NCI-H1930 (cell line): ENCODE measurements at regions not wholly inside any gene's neighbourhood (a gene's known extent, or its start where the extent isn't known, plus 50 kb on each side); places are given as distances from the start of the nearest gene placed in this dataset.

Experiments
- DNase-seq, 2 experiments: peaks; one replicate each; lab custom pipeline; 2025; lab: John Stamatoyannopoulos, UW

GRCh38 chr9:79945495-79945894 lies 373.7 kb downstream of the TLE4 start:
- DNase-seq: no peak

GRCh38 chr9:79945016-79945415 lies 373.3 kb downstream of the TLE4 start:
- no peak for DNase-seq

GRCh38 chr9:79940919-79941318 lies 369.2 kb downstream of the TLE4 start:
- DNase-seq: no peak

GRCh38 chr9:79939819-79940218 lies 368.1 kb downstream of the TLE4 start:
- no peak for DNase-seq

- DNase-seq: no peak
These were observed 364.6 kb downstream of the TLE4 start for GRCh38 chr9:79936336-79936735.

- no peak for DNase-seq
These were observed 357.5 kb downstream of the TLE4 start for GRCh38 chr9:79929285-79929684.

GRCh38 chr9:79928661-79929223 lies 357.0 kb downstream of the TLE4 start:
- no peak for DNase-seq

GRCh38 chr9:79925326-79925725 lies 353.6 kb downstream of the TLE4 start:
- DNase-seq: no peak

- no peak for DNase-seq
These were observed 353.1 kb downstream of the TLE4 start for GRCh38 chr9:79924836-79925235.

GRCh38 chr9:79917421-79917820 lies 345.7 kb downstream of the TLE4 start:
- no peak for DNase-seq

GRCh38 chr9:79913867-79914266 lies 342.1 kb downstream of the TLE4 start:
- DNase-seq: no peak

GRCh38 chr9:79912318-79913070 lies 340.7 kb downstream of the TLE4 start:
- DNase-seq: no peak

- DNase-seq: no peak
These were observed 340.0 kb downstream of the TLE4 start for GRCh38 chr9:79911724-79912123.

- DNase-seq: no peak
These were observed 331.2 kb downstream of the TLE4 start for GRCh38 chr9:79902825-79903600.

GRCh38 chr9:79900754-79901153 lies 329.0 kb downstream of the TLE4 start:
- DNase-seq: no peak

- DNase-seq: no peak
These were observed 324.7 kb downstream of the TLE4 start for GRCh38 chr9:79896390-79896980.

- DNase-seq: no peak
These were observed 323.5 kb downstream of the TLE4 start for GRCh38 chr9:79895232-79895631.

GRCh38 chr9:79889369-79889768 lies 317.6 kb downstream of the TLE4 start:
- DNase-seq: no peak

GRCh38 chr9:79885093-79885857 lies 313.5 kb downstream of the TLE4 start:
- DNase-seq: no peak

GRCh38 chr9:79884546-79884945 lies 312.8 kb downstream of the TLE4 start:
- no peak for DNase-seq

- DNase-seq: no peak
These were observed 311.4 kb downstream of the TLE4 start for GRCh38 chr9:79883073-79883645.

GRCh38 chr9:79880626-79881025 lies 308.9 kb downstream of the TLE4 start:
- no peak for DNase-seq
